ENCODE measurements at regions not wholly inside any gene's neighbourhood (a gene's known extent, or its start where the extent isn't known, plus 50 kb on each side); places are given as distances from the start of the nearest gene placed in this dataset.

DNA sequence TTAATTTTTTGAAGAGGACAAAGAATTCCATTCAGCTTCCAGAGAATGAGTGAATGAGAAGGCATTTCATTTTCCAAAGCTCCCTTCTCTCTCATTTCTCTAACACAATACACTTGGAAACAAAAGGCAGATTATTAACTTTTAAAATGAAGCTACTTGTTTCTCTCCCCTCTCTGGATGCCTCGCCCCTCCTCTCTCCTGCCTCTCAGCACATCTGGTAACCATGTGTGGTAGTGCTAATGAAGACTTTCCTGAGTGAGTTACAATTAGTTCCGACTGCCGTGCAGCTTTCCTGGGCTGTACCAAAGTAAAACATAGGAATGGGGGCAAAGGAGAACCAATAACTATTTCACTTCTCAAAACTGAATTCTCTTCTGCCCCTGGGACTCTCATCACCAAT lies 84.7 kb upstream of the SOX5 start:
- BruUV-seq (replicated peaks), result no TSS peak
- H3K4me3 ChIP-seq (replicated peaks in 1 of 3; ENCODE audit: insufficient read depth in 1 of 3, low read depth in 1 of 3, low read length in 3 of 3), result no peak overlapping the region
- H3K9ac ChIP-seq (replicated peaks; ENCODE audit: extremely low read depth, insufficient read depth, low read length), result no peak overlapping the region
- no peaks in the 10 kb centered on the region for H3K27me3 ChIP-seq (ENCODE audit: control insufficient read depth in 2 of 2, insufficient read depth in 2 of 2, low read length in 2 of 2)
- H3K4me1 ChIP-seq (ENCODE audit: control insufficient read depth, extremely low read depth, insufficient read depth, low read length), result peaks cover 4% of the 10 kb centered on the region
- H3K9me3 ChIP-seq (replicated peaks; ENCODE audit: control insufficient read depth, insufficient read depth, low read length), result no peaks in the 10 kb centered on the region
- H3K9me1 ChIP-seq (replicated peaks; ENCODE audit: control insufficient read depth, extremely low read depth, insufficient read depth, low read length), result no peaks in the 10 kb centered on the region
- H4K20me1 ChIP-seq (replicated peaks; ENCODE audit: control insufficient read depth, extremely low read depth, insufficient read depth, low read length), result no peaks in the 10 kb centered on the region
- no peaks in the 10 kb centered on the region for H3K36me3 ChIP-seq (ENCODE audit: control insufficient read depth in 2 of 2, extremely low read depth in 1 of 2, insufficient read depth in 2 of 2, low read length in 2 of 2)
- intact Hi-C loops (cut with micrococcal nuclease) (no loop called here), dilution Hi-C loops (cut with MboI; ENCODE audit: extremely low pct_ligation_motif_present, low sequenced_read_pairs) (no loop called here)
- TF ChIP-seq FOS (IDR thresholded peaks at IDR 0.05; ENCODE audit: borderline replicate concordance, insufficient read depth, low read length), result no peak
- FAIRE-seq (no peak), DNase-seq (ENCODE audit: low read depth, low spot score) (no peak)
- H3K27ac ChIP-seq (ENCODE audit: insufficient read depth, low read depth, low read length), result no peak overlapping the region
- CTCF ChIA-PET, result interaction anchor here (1.1 kb wide), 1 partner anchor 8 kb away, joined by 4 read pairs; no protein-coding TSS in a partner anchor
- H3K79me2 ChIP-seq (ENCODE audit: control insufficient read depth, insufficient read depth, low read length), result no peaks in the 10 kb centered on the region
- POLR2A ChIA-PET, result no interaction called here
- no peak overlapping the region for H3K4me2 ChIP-seq (ENCODE audit: insufficient read depth, low read length)
- H2AFZ ChIP-seq (ENCODE audit: low read depth, low read length), result no peak overlapping the region

DNA sequence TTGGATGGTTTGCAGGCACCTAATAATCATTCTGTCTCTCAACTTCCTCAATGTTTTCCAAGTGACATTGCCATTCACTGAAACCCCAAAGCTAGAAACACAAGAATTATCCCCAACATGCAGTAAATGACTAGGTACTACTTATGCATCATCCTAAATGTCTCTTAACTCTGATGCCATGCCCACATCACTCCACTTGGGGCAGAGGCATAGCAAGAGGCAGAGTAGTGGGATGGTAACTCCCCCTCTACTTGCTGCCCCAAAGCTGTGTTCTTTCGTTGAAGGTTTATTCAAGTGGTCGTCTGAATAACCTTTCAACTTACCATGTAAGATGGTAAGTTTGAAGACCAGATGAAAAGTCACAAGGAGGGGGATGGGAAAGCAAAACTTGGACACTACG lies 77.9 kb upstream of the SOX5 start:
- Histone ChIP-seq H3K4me1 (ENCODE audit: control insufficient read depth, extremely low read depth, insufficient read depth, low read length) (no peaks in the 10 kb centered on the region), H3K79me2 (ENCODE audit: control insufficient read depth, insufficient read depth, low read length) (no peaks in the 10 kb centered on the region), H3K9ac (replicated peaks; ENCODE audit: extremely low read depth, insufficient read depth, low read length) (no peak overlapping the region), H3K9me3 (replicated peaks; ENCODE audit: control insufficient read depth, insufficient read depth, low read length) (no peaks in the 10 kb centered on the region), H3K36me3 (ENCODE audit: control insufficient read depth in 2 of 2, extremely low read depth in 1 of 2, insufficient read depth in 2 of 2, low read length in 2 of 2) (no peaks in the 10 kb centered on the region), H4K20me1 (replicated peaks; ENCODE audit: control insufficient read depth, extremely low read depth, insufficient read depth, low read length) (no peaks in the 10 kb centered on the region), H3K27ac (ENCODE audit: insufficient read depth, low read depth, low read length) (no peak overlapping the region), H3K27me3 (ENCODE audit: control insufficient read depth in 2 of 2, insufficient read depth in 2 of 2, low read length in 2 of 2) (peaks cover 2 to 3% of the 10 kb centered on the region in 2 experiments), H2AFZ (ENCODE audit: low read depth, low read length) (no peak overlapping the region), H3K9me1 (replicated peaks; ENCODE audit: control insufficient read depth, extremely low read depth, insufficient read depth, low read length) (no peaks in the 10 kb centered on the region), H3K4me3 (replicated peaks in 1 of 3; ENCODE audit: insufficient read depth in 1 of 3, low read depth in 1 of 3, low read length in 3 of 3) (no peak overlapping the region), H3K4me2 (ENCODE audit: insufficient read depth, low read length) (no peak overlapping the region)
- intact Hi-C loops (cut with micrococcal nuclease), result loop anchor here (5.0 kb wide), 1 partner anchor 820 kb away; no protein-coding TSS in a partner anchor
- no peak for DNase-seq (ENCODE audit: low read depth, low spot score)
- BruUV-seq (replicated peaks), result no TSS peak
- POLR2A ChIA-PET, result no interaction called here
- CTCF ChIA-PET, result no interaction called here
- no peak for FAIRE-seq
- dilution Hi-C loops (cut with MboI; ENCODE audit: extremely low pct_ligation_motif_present, low sequenced_read_pairs), result no loop called here
- TF ChIP-seq, protein P1, sequence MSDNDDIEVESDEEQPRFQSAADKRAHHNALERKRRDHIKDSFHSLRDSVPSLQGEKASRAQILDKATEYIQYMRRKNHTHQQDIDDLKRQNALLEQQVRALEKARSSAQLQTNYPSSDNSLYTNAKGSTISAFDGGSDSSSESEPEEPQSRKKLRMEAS (IDR thresholded peaks at IDR 0.05; ENCODE audit: insufficient read depth, insufficient read length), result no peak
